Ovary (tissue), 3 donors: ENCODE measurements at regions not wholly inside any gene's neighbourhood (a gene's known extent, or its start where the extent isn't known, plus 50 kb on each side); places are given as distances from the start of the nearest gene placed in this dataset.

Experiments
- CTCF ChIP-seq, 3 donors: fragments of 450-650 bp in 2 of 3; fragments of 200-600 bp in 1 of 3; IDR thresholded peaks; one replicate each; pipeline versions ENCODE4 v1.5.1 to v1.8.0; 2016 to 2022; ENCODE audit warnings: antibody characterized with exemption in 3 of 3, mild to moderate bottlenecking in 1 of 3
- POLR2A ChIP-seq: fragments of 450-650 bp; IDR thresholded peaks from one replicate; pipeline ENCODE4 v1.6.1; 2017; ENCODE audit warnings: antibody characterized with exemption, mild to moderate bottlenecking, moderate library complexity
- donor health status: DM: no; HTN: no; CAD: no.

GRCh38 chr9:96163161-96163560, 138.8 kb downstream of the HSD17B3 start:
- TF ChIP-seq CTCF (IDR thresholded peaks at IDR 0.05) = no peak
- TF ChIP-seq POLR2A = no peak
